Limb (tissue), 2 donors: ENCODE measurements at regions not wholly inside any gene's neighbourhood (a gene's known extent, or its start where the extent isn't known, plus 50 kb on each side); places are given as distances from the start of the nearest gene placed in this dataset.

ENCODE experiments used
- DNase-seq, 2 donors: peaks; one replicate each; pipeline ENCODE4 v3.0.0-alpha.2; 2016; ENCODE audit errors: extremely low spot score in 2 of 2

DNA sequence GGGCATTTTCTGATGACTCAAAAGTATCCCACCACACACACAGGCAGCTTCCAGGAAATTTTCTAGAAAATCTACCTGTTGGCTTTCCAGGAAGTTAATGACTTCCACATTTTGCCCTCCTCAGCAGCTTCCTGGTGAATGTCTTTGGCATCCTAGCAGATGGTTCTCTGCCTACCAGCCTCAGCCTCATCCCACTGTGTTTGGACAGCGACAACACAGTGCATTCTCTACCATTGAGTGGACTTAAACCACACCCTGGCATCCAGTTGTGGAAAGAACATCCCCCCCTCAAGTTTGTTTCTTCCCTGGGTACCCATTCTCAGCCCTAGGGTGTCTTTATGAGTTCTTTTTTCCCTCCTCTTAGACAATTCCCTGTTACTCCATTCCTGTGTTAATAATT is 50.8 kb upstream of the GADL1 start:
- no peak for DNase-seq

DNA sequence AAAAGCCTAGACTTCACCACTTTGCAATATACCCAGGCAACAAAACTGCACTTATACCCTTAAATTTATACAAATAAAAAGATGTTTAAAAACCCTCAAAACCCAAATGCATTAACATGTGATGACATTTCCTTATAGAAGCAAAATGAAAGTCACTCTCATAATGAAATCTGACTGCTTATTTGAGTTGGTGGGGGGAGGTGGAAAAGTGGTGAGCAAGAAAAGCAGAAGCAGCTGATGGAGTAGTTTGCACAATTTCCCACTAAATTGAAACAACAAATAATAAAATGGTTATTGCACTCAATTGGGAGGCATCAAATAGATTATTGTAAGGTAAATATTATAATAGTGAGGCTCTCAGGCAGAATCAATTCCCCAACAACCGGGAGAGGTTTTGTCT is 54.0 kb upstream of the GADL1 start:
- no peak for DNase-seq

DNA sequence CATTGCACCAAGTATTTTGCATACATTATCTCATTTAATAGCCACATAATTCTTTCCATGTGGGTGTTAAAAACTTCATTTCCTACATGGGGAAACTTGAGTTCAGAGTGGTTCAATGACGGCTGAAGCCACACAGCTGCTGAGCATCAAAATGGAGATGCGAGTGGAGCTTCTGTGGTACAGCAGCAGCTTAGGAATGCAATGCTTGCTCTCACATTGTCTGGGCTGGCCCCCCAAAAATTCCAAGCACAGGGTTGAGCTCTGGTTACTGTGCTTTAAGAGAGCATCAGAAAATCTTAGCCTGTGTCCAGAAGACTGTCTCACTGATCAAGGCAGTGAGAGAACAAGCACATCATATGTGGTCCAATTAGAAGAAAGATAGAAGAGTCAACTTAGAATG is 57.4 kb upstream of the GADL1 start:
- no peak for DNase-seq

DNA sequence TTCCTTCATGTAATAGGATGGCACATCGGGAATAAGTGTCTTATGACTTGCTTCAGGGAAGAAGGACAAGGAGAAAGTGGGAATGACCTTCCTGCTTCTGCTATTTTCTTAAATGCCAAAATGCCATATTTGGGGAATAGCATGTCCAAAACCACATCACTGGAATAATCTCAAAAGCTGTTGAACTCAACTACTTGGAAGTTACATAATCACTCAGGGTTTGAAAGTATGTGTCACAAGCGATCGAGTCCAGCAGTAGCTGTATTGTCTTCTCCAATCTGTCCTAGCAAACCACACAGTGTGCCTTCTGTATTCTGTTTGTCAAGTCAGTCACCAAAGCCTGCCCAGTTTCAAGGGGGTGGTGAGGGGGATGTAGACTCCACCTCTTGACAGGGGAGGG is 58.3 kb upstream of the GADL1 start:
- DNase-seq: no peak

DNA sequence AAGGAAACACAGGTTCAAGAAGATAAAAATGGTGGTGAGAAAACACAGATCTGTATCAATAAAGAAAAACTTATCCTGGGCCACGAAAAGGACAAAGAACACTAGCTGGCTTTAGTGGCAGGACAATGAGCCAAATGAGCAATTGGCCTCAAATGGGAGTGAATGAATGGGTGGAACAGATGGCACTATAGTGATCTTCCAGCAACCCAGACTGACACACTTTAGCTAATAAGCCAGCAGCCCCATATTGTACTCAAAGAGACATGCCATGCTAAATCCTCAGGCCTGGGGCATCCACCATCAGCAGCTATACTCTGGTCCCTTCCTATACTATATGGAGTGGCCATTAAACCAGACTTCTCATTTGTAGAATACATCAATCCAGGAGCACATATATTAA is 60.0 kb upstream of the GADL1 start:
- no peak for DNase-seq

DNA sequence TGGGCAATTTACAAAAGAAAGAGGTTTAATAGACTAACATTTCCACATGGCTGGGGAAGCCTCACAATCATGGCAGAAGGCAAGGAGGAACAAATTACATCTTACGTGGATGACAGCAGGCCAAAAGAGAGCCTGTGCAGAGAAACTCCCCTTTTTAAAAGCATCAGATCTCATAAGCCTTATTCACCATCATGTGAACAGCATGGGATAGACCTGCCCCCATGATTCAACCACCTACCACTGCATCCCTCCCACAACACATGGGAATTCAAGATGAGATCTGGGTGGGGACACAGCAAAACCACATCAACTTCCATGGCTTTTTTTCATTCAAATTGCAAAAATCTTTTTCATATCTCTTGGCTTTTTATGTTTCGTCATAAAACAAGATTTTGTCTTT is 67.6 kb upstream of the GADL1 start:
- no peak for DNase-seq

DNA sequence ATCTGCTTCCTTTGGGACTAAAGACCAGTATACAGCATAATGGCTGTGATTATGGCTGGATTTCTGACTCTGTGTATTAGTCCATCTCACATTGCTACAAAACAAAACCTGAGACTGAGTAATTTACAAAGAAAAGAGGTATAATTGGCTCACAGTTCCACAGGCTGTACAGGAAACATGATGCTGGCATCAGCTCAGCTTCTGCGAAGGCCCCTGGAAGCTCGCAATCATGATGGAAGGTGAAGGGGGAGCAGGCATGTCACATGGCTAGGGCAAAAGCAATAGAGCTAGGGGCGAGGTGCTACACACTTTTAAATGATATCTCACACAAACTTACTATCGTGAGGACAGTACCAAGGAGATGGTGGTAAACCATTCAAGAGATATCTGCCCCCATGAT is 68.0 kb upstream of the GADL1 start:
- DNase-seq: no peak

DNA sequence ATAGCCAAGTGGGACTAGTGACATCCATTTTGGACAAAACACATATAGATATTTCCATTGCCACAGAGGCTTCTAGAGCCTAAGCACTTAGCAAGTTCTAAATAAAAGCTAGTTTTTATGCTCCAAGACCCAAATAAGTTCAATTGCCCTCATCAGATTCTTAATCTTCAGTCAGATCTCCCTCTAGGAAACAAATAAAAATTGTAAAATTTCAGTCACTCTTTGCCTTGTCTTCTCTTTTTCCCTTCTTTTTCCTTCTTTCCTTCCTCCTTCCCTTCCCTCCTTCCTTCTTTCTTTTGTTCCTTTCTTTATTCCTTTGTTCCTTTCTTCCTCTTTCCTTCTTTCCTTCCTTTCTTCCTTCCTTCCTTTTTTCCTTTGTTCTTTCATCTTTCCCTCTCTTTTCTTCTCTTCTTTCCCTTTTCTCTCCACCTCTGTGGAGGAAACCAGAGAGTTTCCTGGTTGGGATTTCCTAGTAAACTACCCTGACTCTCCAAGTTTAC is 68.8 kb upstream of the GADL1 start:
- no peak for DNase-seq

DNA sequence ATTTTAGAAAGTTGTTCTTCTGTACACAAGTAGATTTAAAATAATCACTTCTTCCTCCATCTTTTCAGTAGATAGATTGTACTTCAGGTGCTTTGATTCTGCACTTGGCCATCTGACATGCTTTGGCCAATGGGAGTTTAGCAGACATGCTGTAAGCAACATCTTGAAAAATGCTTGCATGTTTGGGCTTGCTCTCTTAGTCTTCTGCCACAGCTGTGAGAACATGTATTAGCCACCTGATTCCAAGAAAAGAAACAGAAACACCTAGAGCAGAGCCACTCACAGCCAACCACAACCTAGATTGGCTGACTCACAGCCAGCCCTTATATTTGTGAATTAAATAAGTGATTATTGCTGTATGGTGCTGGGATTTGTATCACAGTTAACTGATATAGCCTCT is 70.2 kb upstream of the GADL1 start:
- DNase-seq: no peak

DNA sequence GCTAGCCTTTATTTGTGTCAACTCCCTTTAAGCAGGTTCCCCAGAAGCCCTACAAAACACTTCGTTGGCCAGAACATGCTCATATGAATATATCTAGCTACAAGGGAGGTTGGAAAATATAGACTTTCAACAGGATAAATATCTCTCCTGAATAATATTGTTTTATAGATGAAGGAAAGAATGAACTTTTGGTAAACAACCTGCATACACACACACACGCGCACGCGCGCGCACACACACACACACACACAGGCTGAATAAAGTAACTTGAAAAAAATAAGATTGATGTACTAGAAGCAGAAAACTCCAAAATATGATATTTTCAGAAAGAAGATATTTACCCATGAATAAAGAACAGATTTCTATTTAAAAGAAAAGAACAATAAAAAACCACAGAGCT is 72.4 kb upstream of the GADL1 start:
- no peak for DNase-seq

DNA sequence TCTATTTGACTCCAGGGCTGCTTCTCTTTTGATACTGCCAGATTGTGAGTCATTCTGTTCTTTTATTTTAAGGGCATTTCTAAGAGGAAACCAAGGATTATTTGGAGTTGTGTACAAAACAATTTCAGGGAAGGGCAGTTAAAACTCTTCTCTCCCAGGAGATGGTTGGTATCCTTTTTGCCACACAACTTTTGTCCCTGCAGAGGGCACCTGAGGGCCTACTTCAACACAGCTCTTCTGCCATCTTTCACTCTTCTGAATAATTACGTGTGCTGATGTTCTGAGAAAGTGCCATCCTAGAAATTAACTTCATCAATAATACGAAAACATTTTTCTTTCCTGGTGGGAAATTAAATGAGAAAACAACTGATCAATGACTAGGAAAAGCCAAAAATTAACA is 75.7 kb upstream of the GADL1 start:
- DNase-seq: no peak

DNA sequence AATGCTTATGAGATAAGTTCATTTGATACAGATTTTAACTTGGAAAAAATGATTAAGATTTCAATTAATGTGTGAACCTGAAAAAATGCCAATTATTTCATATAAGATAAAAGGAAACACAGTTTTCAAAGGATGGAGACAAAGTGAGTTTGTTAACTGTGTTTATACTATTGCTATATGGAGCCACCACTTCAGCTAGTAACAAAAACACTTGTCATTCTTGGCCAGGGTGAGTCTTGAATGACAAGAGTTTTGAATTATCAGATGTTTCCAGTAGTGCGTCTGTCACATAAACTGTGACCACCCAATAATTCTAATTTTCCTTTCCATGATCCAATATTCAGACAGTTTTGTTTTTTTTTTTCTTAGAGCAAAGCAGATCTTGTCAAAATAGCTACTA is 78.0 kb upstream of the GADL1 start:
- DNase-seq: no peak

DNA sequence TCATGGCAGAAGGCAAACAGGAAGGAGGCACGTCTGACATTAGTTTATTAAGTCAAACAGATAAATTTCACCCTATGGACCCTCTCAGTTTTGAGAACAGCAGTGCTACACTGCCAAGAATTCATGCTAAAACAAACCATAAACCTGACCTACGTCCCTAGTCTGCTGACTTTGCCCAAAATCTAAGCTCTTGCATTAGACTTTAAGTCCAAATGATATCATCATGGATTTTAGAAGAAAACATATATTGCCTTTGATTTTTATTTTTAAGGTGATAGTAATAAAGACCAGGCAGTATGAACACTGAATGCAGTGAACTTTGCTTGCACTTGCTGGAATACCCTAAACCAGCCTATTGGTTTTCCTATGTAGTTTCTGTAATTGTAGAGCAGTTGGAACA is 79.6 kb upstream of the GADL1 start:
- DNase-seq: no peak

DNA sequence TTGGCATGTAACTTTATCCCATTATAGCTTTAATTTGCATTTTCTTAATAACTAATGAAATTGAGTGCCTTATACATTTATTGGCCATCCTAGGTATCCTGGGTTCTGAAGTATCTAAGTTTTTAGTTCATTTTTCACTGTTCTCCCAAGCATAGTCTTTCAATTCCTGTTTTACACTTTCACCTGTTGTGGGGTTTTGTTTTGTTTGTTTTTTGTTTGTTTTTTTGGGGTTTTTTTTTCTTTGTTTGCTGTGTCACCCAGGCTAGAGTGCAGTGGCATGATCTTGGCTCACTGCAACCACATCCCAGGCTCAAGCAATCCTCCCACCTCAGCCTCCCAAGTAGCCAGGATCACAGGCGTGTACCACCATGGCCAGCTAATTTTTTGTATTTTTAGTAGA is 83.1 kb upstream of the GADL1 start:
- DNase-seq: no peak

DNA sequence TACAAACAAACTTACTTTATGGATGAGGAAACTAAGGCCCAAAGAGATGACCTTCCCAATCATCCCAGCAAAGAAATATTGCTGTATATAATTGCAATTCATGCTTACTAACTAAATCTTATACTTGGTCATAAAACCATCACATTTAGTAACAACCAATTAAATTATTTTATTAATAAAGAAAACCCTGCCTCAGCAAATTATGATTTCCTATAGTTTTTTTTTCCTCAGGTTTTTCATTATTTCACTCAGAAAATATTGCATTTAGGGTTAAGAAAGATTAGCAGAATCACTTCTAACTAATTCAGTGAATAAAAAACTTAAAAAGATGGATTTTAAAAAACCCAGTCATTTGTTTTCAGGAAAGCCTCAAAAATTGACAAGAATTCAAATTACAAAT is 86.5 kb upstream of the GADL1 start:
- DNase-seq: no peak

DNA sequence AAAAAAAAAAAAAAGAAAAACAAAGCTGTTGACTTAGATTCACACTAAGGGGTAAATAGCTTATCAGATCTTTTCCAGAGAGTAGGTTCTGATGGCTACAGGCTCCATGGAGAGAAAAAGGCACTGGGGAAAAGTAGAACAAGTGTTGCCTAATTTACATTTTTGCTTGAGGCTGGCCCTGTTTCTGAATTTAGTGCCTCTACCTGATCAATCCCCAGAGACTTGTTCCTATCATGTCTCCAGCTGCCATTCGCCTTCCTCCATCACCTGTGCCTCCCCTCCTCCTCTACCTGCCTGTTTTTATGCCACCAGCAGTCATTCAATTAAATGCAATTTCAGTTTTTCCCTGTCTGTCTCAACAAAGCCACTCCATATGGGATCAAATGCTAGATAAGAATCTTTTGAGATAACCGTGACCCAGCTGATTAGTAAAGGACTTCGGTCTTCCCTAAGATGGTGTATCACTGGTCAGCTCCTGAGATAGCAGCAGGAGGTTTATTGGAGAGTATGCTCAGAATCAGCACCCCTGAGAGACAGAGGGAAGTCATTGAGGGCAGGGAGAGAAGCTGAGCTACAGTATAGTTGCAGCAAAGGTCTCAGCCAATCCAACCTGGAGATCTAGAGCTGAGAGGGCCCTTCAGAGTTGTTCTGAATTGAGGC is 88.1 kb upstream of the GADL1 start:
- no peak for DNase-seq

DNA sequence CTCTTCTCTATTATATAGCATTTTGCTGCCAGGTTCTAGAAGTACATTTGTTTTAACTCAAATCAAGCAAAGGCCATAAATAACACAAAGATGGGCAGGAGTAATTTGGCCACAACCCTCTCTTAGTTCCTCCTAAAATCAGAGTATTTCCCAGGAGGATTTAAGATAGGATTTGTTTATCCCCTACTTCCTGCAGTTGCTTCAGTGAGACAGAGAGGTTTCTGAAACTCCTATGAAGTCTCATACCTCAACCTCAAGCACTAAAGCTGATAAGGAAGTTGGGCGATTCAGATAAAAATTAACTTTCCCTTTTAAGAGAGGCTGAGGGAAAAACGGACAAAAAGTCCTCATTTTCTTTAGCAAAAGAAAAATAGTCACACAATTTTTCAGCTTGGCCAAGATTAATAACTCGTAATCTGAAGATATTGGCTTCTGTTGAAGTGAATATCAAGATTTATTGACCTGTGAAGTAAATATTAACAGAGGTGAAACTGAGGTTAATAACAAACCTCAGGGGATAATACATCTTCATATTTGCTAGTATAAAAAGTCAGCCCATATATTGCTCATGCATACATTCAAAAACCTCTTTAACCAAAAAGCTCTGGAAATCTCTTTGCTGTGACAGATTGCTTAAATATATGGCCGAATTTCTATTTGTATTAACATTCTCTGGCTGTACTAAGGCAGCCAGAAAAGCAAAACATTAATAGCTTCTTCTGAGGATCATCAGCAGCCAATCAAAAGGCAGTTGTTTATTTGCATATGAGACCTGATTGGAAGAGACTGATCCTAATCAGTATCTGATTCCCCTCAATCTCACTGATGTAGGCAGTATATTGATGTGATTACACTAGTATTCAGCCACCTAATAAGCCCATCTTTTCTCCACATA is 90.6 kb upstream of the GADL1 start:
- DNase-seq: no peak

DNA sequence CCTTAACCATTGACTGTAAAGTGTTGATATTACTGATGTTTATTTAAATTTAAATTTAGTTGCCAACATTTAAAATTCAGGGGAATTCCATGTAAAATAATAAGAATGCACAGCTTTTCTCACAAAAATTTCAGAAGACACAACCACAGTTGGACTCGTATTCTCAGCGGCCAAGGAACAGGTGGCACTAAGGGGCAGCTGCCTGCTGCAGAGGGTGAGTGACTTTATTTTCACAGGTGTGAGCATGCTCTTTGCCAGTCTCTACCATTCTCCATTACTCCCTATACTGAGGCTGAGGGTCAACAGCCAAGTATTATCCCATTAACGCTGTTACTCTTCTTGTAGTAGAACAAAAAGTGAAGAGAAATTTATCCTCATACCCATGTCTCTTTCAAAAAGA is 92.1 kb upstream of the GADL1 start:
- no peak for DNase-seq

DNA sequence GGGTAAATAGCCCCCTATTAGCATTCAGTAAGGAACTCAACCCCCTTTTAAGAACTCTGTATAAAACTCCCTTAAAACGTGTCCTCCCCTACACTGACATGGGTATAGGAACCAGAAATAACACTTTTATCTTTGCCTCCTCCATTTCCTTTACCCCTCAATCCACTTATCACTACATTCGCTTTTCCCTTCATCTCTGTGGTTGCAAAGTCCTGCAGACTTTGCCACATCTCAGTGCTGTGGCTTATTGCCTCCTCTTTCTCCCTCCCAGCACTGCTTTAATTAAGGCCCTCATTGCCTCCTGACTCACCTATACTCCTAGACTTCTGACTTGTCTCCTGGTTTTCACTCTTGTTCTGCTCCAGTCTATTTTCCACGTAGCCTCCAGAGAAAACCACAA is 94.3 kb upstream of the GADL1 start:
- no peak for DNase-seq

DNA sequence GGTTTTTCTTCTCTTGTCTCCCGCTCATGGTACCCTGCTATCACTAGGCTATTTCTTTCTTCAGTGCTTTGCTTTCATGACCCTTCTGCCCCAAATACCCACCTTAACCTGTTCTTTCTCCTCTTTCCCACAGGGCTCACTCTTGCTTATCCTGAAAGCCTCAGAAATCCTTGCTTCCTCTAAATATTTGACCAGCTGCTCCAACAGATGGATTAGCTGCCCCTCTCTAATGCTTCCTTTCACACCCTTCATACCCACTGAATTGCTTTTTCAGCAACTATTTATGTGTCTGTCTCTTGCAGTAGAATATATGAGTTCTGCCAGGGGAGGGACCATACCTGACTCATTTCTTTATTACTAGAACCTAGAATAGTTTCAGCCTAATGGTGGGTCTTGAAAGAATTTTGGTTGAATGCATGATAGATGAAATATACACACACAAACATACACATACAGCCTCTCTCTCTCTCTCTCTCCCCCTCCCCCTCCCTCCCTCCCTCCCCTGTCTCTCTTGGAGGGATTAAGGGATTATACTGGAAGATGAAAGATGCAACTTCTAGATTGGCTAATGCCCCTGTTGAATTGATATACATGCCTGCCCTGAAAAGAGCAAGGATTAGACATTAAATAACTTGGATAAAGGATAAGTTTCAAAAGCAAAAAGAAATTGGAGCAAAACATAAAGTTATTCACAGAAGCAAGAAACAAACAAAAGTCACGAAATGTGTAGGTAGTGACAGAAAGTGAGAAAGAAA is 95.0 kb upstream of the GADL1 start:
- DNase-seq: no peak

DNA sequence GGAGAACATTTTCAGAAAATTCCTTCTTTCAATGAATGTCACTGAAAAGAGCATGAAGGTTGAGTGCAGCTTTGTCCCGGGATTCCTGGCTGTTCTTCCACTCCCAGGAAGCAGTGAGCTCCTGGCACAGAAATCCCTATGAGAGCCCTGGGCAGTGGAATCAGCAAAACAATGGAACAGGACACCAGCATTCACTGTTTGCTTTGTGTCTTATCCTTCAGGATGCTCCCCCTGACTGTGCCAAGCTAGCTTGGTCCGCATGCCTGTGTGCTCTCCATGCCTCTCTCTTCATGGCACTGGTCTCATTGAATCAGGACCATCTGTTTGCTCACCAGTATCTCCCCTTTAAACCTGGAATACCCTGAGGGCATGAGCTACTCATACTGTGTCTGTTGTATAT is 102.0 kb upstream of the GADL1 start:
- no peak for DNase-seq

DNA sequence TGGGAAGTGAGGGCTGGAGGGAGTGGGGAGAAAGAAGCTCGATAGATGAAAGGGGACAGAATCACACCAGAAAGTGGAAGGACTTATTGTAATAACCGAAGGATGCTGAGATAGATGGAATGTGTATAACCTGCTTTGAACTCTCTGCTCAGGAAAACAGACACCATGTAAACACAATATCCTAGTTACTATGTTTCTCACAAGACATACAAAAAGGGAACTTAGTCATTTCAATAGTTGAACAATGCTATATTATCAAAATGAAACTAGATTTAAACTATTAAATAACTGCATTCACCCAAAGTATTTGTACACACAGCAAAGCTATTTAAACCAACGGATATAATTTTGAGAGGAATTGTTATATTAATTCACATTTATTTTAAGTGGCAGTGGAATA is 108.3 kb upstream of the GADL1 start:
- DNase-seq: no peak
